ENCODE measurements at regions not wholly inside any gene's neighbourhood (a gene's known extent, or its start where the extent isn't known, plus 50 kb on each side); places are given as distances from the start of the nearest gene placed in this dataset.

DNA sequence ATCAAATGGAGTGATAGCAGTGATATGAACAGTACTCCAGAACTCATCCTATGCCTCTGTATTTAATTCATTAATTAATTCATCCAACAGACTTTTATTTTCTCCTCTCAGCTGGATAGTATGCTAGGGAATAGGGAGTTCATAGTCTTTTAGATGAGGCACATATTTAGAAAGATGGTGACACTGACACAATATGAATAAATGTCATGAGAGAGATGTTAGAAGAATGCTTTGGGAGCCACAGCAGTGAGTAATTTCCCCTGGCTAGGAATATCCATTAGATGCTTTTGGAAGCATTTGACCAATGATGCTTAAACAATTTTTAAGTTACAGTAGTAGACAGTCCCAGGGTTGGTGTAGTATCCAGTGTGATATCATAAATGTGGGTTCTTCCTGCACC lies 428.7 kb upstream of the SGCD start:
- Histone ChIP-seq H3K4me3 (replicated peaks in 1 of 3; ENCODE audit: insufficient read depth in 1 of 3, low read depth in 1 of 3, low read length in 3 of 3) (no peak overlapping the region), H3K27ac (ENCODE audit: insufficient read depth, low read depth, low read length) (no peak overlapping the region), H3K9me1 (replicated peaks; ENCODE audit: control insufficient read depth, extremely low read depth, insufficient read depth, low read length) (no peaks in the 10 kb centered on the region), H3K9ac (replicated peaks; ENCODE audit: extremely low read depth, insufficient read depth, low read length) (no peak overlapping the region), H4K20me1 (replicated peaks; ENCODE audit: control insufficient read depth, extremely low read depth, insufficient read depth, low read length) (no peaks in the 10 kb centered on the region), H3K9me3 (replicated peaks; ENCODE audit: control insufficient read depth, insufficient read depth, low read length) (no peaks in the 10 kb centered on the region), H2AFZ (ENCODE audit: low read depth, low read length) (no peak overlapping the region), H3K79me2 (ENCODE audit: control insufficient read depth, insufficient read depth, low read length) (no peaks in the 10 kb centered on the region), H3K4me1 (ENCODE audit: control insufficient read depth, extremely low read depth, insufficient read depth, low read length) (no peaks in the 10 kb centered on the region), H3K4me2 (ENCODE audit: insufficient read depth, low read length) (no peak overlapping the region), H3K36me3 (ENCODE audit: control insufficient read depth in 2 of 2, extremely low read depth in 1 of 2, insufficient read depth in 2 of 2, low read length in 2 of 2) (no peaks in the 10 kb centered on the region), H3K27me3 (ENCODE audit: control insufficient read depth in 2 of 2, insufficient read depth in 2 of 2, low read length in 2 of 2) (no peaks in the 10 kb centered on the region)
- FAIRE-seq (no peak), DNase-seq (ENCODE audit: low read depth, low spot score) (no peak)
- dilution Hi-C loops (cut with MboI; ENCODE audit: extremely low pct_ligation_motif_present, low sequenced_read_pairs) (no loop called here), intact Hi-C loops (cut with micrococcal nuclease) (no loop called here)
- no TSS peak for BruUV-seq (replicated peaks)
- TF ChIP-seq, protein P1, sequence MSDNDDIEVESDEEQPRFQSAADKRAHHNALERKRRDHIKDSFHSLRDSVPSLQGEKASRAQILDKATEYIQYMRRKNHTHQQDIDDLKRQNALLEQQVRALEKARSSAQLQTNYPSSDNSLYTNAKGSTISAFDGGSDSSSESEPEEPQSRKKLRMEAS (IDR thresholded peaks at IDR 0.05; ENCODE audit: insufficient read depth, insufficient read length), result no peak
- TF ChIP-seq POLR2AphosphoS5 (IDR thresholded peaks at IDR 0.05; ENCODE audit: insufficient read depth, low read depth, low read length), result no peak
- ChIA-PET POLR2A (no interaction called here), CTCF (no interaction called here)

- Histone ChIP-seq H3K4me3 (replicated peaks in 1 of 3; ENCODE audit: insufficient read depth in 1 of 3, low read depth in 1 of 3, low read length in 3 of 3) (no peak overlapping the region), H4K20me1 (replicated peaks; ENCODE audit: control insufficient read depth, extremely low read depth, insufficient read depth, low read length) (no peaks in the 10 kb centered on the region), H3K9me3 (replicated peaks; ENCODE audit: control insufficient read depth, insufficient read depth, low read length) (no peaks in the 10 kb centered on the region), H3K9ac (replicated peaks; ENCODE audit: extremely low read depth, insufficient read depth, low read length) (no peak overlapping the region), H2AFZ (ENCODE audit: low read depth, low read length) (no peak overlapping the region), H3K4me2 (ENCODE audit: insufficient read depth, low read length) (no peak overlapping the region), H3K36me3 (ENCODE audit: control insufficient read depth in 2 of 2, extremely low read depth in 1 of 2, insufficient read depth in 2 of 2, low read length in 2 of 2) (no peaks in the 10 kb centered on the region), H3K4me1 (ENCODE audit: control insufficient read depth, extremely low read depth, insufficient read depth, low read length) (no peaks in the 10 kb centered on the region), H3K27me3 (ENCODE audit: control insufficient read depth in 2 of 2, insufficient read depth in 2 of 2, low read length in 2 of 2) (no peaks in the 10 kb centered on the region), H3K79me2 (ENCODE audit: control insufficient read depth, insufficient read depth, low read length) (no peaks in the 10 kb centered on the region), H3K27ac (ENCODE audit: insufficient read depth, low read depth, low read length) (no peak overlapping the region), H3K9me1 (replicated peaks; ENCODE audit: control insufficient read depth, extremely low read depth, insufficient read depth, low read length) (no peaks in the 10 kb centered on the region)
- TF ChIP-seq EZH2 (IDR thresholded peaks at IDR 0.05; ENCODE audit: borderline replicate concordance, low read depth, low read length, severe bottlenecking) (no peak), MYC (IDR thresholded peaks at IDR 0.05; ENCODE audit: low read depth, low read length) (no peak), JUN (IDR thresholded peaks at IDR 0.05; ENCODE audit: borderline replicate concordance, insufficient read depth, insufficient read length, low read depth) (no peak), POLR2AphosphoS5 (IDR thresholded peaks at IDR 0.05; ENCODE audit: insufficient read depth, low read depth, low read length) (no peak), FOS (IDR thresholded peaks at IDR 0.05; ENCODE audit: borderline replicate concordance, insufficient read depth, low read length) (no peak), POLR2A (IDR thresholded peaks at IDR 0.05; ENCODE audit: low read depth, low read length) (no peak), GATA2 (IDR thresholded peaks at IDR 0.05; ENCODE audit: insufficient read depth, insufficient read length, low read depth, low read length) (no peak)
- TF ChIP-seq, protein P1 (IDR thresholded peaks at IDR 0.05; ENCODE audit: insufficient read depth, insufficient read length), result no peak
- TF ChIP-seq, protein P2, sequence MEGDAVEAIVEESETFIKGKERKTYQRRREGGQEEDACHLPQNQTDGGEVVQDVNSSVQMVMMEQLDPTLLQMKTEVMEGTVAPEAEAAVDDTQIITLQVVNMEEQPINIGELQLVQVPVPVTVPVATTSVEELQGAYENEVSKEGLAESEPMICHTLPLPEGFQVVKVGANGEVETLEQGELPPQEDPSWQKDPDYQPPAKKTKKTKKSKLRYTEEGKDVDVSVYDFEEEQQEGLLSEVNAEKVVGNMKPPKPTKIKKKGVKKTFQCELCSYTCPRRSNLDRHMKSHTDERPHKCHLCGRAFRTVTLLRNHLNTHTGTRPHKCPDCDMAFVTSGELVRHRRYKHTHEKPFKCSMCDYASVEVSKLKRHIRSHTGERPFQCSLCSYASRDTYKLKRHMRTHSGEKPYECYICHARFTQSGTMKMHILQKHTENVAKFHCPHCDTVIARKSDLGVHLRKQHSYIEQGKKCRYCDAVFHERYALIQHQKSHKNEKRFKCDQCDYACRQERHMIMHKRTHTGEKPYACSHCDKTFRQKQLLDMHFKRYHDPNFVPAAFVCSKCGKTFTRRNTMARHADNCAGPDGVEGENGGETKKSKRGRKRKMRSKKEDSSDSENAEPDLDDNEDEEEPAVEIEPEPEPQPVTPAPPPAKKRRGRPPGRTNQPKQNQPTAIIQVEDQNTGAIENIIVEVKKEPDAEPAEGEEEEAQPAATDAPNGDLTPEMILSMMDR (IDR thresholded peaks at IDR 0.05; ENCODE audit: extremely low read depth in 1 of 2, insufficient read depth in 1 of 2, low read depth in 1 of 2, low read length in 2 of 2), result no peak
- POLR2A ChIA-PET, result no interaction called here
- no TSS peak for BruUV-seq (replicated peaks)
- CTCF ChIA-PET, result no interaction called here
- DNase-seq (ENCODE audit: low read depth, low spot score) (no peak), FAIRE-seq (no peak)
- dilution Hi-C loops (cut with MboI; ENCODE audit: extremely low pct_ligation_motif_present, low sequenced_read_pairs), result no loop called here
- intact Hi-C loops (cut with micrococcal nuclease), result no loop called here
These were observed 423.2 kb upstream of the SGCD start for GRCh38 chr5:155903791-155904190.

All from endothelial cell of umbilical vein (primary cell).